Astrocyte of the spinal cord (primary cell): ENCODE measurements at regions not wholly inside any gene's neighbourhood (a gene's known extent, or its start where the extent isn't known, plus 50 kb on each side); places are given as distances from the start of the nearest gene placed in this dataset.

Source experiments
- DNase-seq: peaks from one replicate; pipeline ENCODE4 v3.0.0; 2011; ENCODE audit warnings: low read depth, low spot score
- H3K4me3 ChIP-seq: 2 replicates; pipeline ENCODE4 v1.5.1; 2011; ENCODE audit warnings: low read depth, mild to moderate bottlenecking, low read length, moderate library complexity
- in situ Hi-C: cut with HindIII; loops from 2 replicates; pipeline ENCODE4 v1.10.0; 2017; ENCODE audit warnings: low sequenced_read_pairs
- TF ChIP-seq, protein P1 (sequence below): IDR thresholded peaks from 2 replicates; pipeline ENCODE4 v1.5.1; 2012; ENCODE audit warnings: low read depth, mild to moderate bottlenecking, low read length, inconsistent platforms

DNA sequence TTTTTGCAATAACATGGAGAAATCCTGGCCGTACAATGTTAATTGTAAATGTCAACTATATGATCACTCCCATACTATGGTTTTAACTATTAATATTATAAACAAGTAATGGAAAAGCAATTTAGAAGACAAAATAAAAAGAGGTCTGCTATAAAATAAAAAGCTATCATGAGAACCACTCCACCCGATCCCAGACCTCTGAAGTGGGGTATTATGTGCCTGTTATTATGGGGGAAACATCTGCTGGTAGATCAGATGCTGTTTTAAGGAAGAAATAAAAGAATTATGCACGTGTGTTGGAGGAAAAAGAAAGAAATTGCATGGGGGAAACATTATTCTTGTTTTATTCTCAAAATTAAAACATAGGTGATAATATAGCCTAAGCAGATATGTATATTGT lies 615.7 kb upstream of the ARID1B start:
- DNase-seq = no peak
- in situ Hi-C loops = no loop called here
- TF ChIP-seq, protein P1, sequence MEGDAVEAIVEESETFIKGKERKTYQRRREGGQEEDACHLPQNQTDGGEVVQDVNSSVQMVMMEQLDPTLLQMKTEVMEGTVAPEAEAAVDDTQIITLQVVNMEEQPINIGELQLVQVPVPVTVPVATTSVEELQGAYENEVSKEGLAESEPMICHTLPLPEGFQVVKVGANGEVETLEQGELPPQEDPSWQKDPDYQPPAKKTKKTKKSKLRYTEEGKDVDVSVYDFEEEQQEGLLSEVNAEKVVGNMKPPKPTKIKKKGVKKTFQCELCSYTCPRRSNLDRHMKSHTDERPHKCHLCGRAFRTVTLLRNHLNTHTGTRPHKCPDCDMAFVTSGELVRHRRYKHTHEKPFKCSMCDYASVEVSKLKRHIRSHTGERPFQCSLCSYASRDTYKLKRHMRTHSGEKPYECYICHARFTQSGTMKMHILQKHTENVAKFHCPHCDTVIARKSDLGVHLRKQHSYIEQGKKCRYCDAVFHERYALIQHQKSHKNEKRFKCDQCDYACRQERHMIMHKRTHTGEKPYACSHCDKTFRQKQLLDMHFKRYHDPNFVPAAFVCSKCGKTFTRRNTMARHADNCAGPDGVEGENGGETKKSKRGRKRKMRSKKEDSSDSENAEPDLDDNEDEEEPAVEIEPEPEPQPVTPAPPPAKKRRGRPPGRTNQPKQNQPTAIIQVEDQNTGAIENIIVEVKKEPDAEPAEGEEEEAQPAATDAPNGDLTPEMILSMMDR = no peak
- no peak overlapping the region for H3K4me3 ChIP-seq

- in situ Hi-C loops = no loop called here
Measured at GRCh38 chr6:156160795-156161165, 616.4 kb upstream of the ARID1B start.

GRCh38 chr6:156160007-156160794 lies 617.0 kb upstream of the ARID1B start:
- in situ Hi-C loops = no loop called here
- TF ChIP-seq, protein P1 = no peak
- H3K4me3 ChIP-seq = no peak overlapping the region

More at GRCh38 chr6:156160795-156161165, 616.4 kb upstream of the ARID1B start:
- DNase-seq = no peak
- TF ChIP-seq, protein P1 = no peak
- H3K4me3 ChIP-seq = no peak overlapping the region

GRCh38 chr6:156154896-156155295 lies 622.3 kb upstream of the ARID1B start:
- in situ Hi-C loops = no loop called here
- no peak for DNase-seq
- TF ChIP-seq, protein P1 = no peak
- H3K4me3 ChIP-seq = no peak overlapping the region

More at GRCh38 chr6:156160007-156160794, 617.0 kb upstream of the ARID1B start:
- no peak for DNase-seq

GRCh38 chr6:156150391-156150790 lies 626.8 kb upstream of the ARID1B start:
- no peak overlapping the region for H3K4me3 ChIP-seq
- DNase-seq = no peak
- in situ Hi-C loops = no loop called here
- TF ChIP-seq, protein P1 = no peak

DNA sequence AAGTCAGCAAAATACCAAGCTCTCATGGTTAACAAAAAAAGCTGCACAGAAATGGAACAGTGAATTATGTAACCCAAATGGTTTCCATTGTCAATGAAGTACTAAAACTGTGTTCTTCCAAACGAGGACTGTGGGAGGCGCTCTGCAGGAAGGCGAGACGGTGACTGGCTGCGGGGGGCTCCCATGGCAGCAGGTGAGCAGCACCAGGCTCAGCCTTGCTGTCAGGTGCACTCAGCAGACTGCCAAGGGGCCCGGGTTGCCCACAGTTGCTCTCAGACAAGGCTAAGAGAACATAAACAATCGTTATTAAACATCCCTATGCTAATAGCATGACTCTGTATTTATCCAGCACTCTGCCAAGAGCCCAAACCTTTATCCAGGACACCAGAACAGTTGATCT lies 630.3 kb upstream of the ARID1B start:
- TF ChIP-seq, protein P1 = no peak
- H3K4me3 ChIP-seq = no peak overlapping the region
- in situ Hi-C loops = no loop called here
- no peak for DNase-seq
